Common myeloid progenitor, CD34-positive (primary cell): ENCODE measurements at regions not wholly inside any gene's neighbourhood (a gene's known extent, or its start where the extent isn't known, plus 50 kb on each side); places are given as distances from the start of the nearest gene placed in this dataset.

ENCODE experiments used
- CTCF ChIA-PET: fragments of 350-600 bp; sonication (Branson Sonifier 250); formaldehyde crosslinking; loops from one replicate; lab custom pipeline; 2021; ENCODE audit warnings: antibody characterized with exemption; lab: Charles Lee
- POLR2A ChIA-PET: fragments of 350-600 bp; sonication (Branson Sonifier 250); formaldehyde crosslinking; loops from one replicate; lab custom pipeline; 2021; ENCODE audit warnings: antibody characterized with exemption; lab: Charles Lee
- DNase-seq, 3 donors: peaks; one replicate each; pipeline versions ENCODE4 v3.0.0 to v3.0.0-alpha.2; 2013
- H3K27ac ChIP-seq, 2 experiments: 1 replicate in 1 of 2; 2 replicates in 1 of 2; pipeline ENCODE4 v1.7.0; 2013; ENCODE audit warnings: inconsistent platforms in 2 of 2, low read length in 2 of 2, mild to moderate bottlenecking in 2 of 2, low read depth in 1 of 2, moderate library complexity in 1 of 2; ENCODE audit not compliant: severe bottlenecking in 2 of 2, insufficient read depth in 1 of 2, poor library complexity in 1 of 2
- H3K27me3 ChIP-seq, 5 experiments: replicated peaks in 2 of 5; 1 replicate in 3 of 5; 2 replicates in 2 of 5; pipeline versions ENCODE4 v1.6.1 to v1.7.0; 2013; ENCODE audit warnings: low read length in 4 of 5, mild to moderate bottlenecking in 2 of 5, moderate library complexity in 2 of 5, inconsistent platforms in 1 of 5; ENCODE audit not compliant: insufficient read depth in 5 of 5, control insufficient read depth in 4 of 5
- H3K36me3 ChIP-seq, 4 experiments: 1 replicate in 2 of 4; 2 replicates in 2 of 4; pipeline versions ENCODE4 v1.6.1 to v1.7.0; 2013; ENCODE audit warnings: low read length in 3 of 4, control low read depth in 1 of 4, mild to moderate bottlenecking in 1 of 4; ENCODE audit not compliant: control insufficient read depth in 4 of 4, insufficient read depth in 4 of 4
- H3K4me1 ChIP-seq, 4 experiments: 1 replicate in 3 of 4; 2 replicates in 1 of 4; pipeline versions ENCODE4 v1.6.1 to v1.7.1; 2013; ENCODE audit warnings: low read length in 3 of 4, mild to moderate bottlenecking in 3 of 4, control low read depth in 1 of 4, inconsistent platforms in 1 of 4, moderate library complexity in 1 of 4; ENCODE audit not compliant: control insufficient read depth in 4 of 4, insufficient read depth in 4 of 4; ENCODE audit errors: control extremely low read depth in 1 of 4
- H3K4me3 ChIP-seq, 7 experiments: 1 replicate in 4 of 7; 2 replicates in 3 of 7; pipeline versions ENCODE4 v1.5.1 to v1.7.0; 2013; ENCODE audit warnings: mild to moderate bottlenecking in 7 of 7, low read length in 6 of 7, moderate library complexity in 6 of 7, inconsistent platforms in 2 of 7, low read depth in 2 of 7, control low read depth in 1 of 7; ENCODE audit not compliant: insufficient read depth in 4 of 7, control insufficient read depth in 1 of 7; ENCODE audit errors: extremely low read depth in 1 of 7
- H3K9me3 ChIP-seq, 5 experiments: 1 replicate in 4 of 5; 2 replicates in 1 of 5; pipeline versions ENCODE4 v1.6.1 to v1.7.1; 2013; ENCODE audit warnings: low read length in 4 of 5, mild to moderate bottlenecking in 2 of 5, inconsistent platforms in 1 of 5, low read depth in 1 of 5, moderate library complexity in 1 of 5; ENCODE audit not compliant: control insufficient read depth in 4 of 5, insufficient read depth in 2 of 5; ENCODE audit errors: control extremely low read depth in 1 of 5
- WGBS: methylation state at CpG from one replicate; pipeline ENCODE4 v1.1.5; 2013; ENCODE audit not compliant: insufficient coverage; 5-methylcytosine and 5-hydroxymethylcytosine counted together

DNA sequence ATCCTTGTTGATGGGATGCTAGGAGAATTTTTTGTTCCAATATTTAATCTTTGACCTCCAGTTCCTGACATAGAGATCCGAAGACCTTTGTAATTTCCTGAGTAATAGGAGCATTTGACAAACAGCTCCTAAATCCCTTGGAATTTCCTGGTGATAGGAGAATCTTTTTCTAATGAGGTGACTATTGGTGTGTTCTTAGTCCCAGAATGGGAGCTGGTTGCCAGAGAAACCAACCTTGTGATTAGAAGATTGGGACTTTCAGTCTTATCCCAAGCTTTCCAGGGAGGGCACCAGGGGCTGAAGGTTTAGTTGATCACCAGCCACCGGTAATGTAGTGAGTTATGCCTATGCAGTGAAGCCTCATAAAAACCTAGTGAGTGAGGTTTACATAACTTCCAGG, 170.9 kb downstream of the KDM5D start:
- Histone ChIP-seq H3K27ac (no peak overlapping the region), H3K4me1 (peaks cover 0 to 25% (median 0%) of the 10 kb centered on the region in 4 experiments), H3K4me3 (no peak overlapping the region), H3K36me3 (no peaks in the 10 kb centered on the region), H3K9me3 (no peaks in the 10 kb centered on the region), H3K27me3 (no peaks in the 10 kb centered on the region)
- no CpG with 5 or more reads among the region's 2 CpGs for WGBS
- ChIA-PET CTCF (no interaction called here), POLR2A (no interaction called here)
- no peak for DNase-seq

GRCh38 chrY:19570999-19571398, 173.5 kb downstream of the KDM5D start:
- no CpG with 5 or more reads among the region's 2 CpGs for WGBS
- no peaks in the 10 kb centered on the region for H3K9me3 ChIP-seq
- no peaks in the 10 kb centered on the region for H3K27me3 ChIP-seq
- H3K4me3 ChIP-seq: peak overlapping the region in 1 of 7 experiments; percentile 89
- DNase-seq: no peak
- H3K27ac ChIP-seq: no peak overlapping the region
- H3K36me3 ChIP-seq: no peaks in the 10 kb centered on the region
- ChIA-PET POLR2A (no interaction called here), CTCF (no interaction called here)
- H3K4me1 ChIP-seq: peaks cover 0 to 32% (median 0%) of the 10 kb centered on the region in 4 experiments

- Histone ChIP-seq H3K9me3 (no peaks in the 10 kb centered on the region), H3K27ac (no peak overlapping the region), H3K36me3 (no peaks in the 10 kb centered on the region), H3K4me3 (peak overlapping the region in 3 of 7 experiments; percentile 53 to 89 (median 74)), H3K27me3 (no peaks in the 10 kb centered on the region), H3K4me1 (peaks cover 0 to 32% (median 0%) of the 10 kb centered on the region in 4 experiments)
- CTCF ChIA-PET: no interaction called here
- no CpG with 5 or more reads among the region's 14 CpGs for WGBS
- DNase-seq: no peak
- POLR2A ChIA-PET: interaction anchor here (1.1 kb wide), 1 partner anchor 24 kb away, joined by 8 read pairs; no protein-coding TSS in a partner anchor
Measured at GRCh38 chrY:19567943-19568342, 176.6 kb downstream of the KDM5D start.

- H3K4me3 ChIP-seq: peak overlapping the region in 3 of 7 experiments; percentile 53 to 89 (median 74)
- H3K27ac ChIP-seq: no peak overlapping the region
- ChIA-PET POLR2A (interaction anchor here (0.6 to 1.1 kb wide), 2 partner anchors 24 to 50 kb away, joined by 5 to 8 read pairs; no protein-coding TSS in a partner anchor), CTCF (interaction anchor here (0.6 kb wide), 1 partner anchor 461 kb away, joined by 3 read pairs; no protein-coding TSS in a partner anchor)
- no peaks in the 10 kb centered on the region for H3K36me3 ChIP-seq
- peak in 1 of 3 donors; percentile 94 for DNase-seq
- WGBS: no CpG with 5 or more reads among the region's 53 CpGs
- no peaks in the 10 kb centered on the region for H3K9me3 ChIP-seq
- peaks cover 0 to 32% (median 0%) of the 10 kb centered on the region in 4 experiments for H3K4me1 ChIP-seq
- H3K27me3 ChIP-seq: no peaks in the 10 kb centered on the region
Measured at GRCh38 chrY:19567051-19567921, 177.2 kb downstream of the KDM5D start.

DNA sequence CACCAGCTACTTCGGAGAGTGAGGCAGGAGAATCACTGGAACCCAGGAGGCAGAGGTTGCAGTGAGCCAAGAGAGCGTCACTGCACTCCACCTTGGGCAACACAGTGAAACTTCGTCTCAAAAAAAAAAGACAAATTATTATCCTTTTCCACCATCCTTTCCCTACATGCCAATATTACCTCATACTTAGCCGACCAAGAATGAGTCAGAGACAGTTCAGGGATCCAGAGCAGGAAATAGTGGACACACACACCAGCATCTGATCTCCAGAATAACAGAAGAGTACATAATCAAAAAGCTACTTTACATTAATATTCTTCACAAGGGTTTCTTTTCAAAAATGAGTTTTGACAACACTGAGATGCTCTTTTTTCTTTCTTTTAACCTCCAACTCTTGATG, 185.4 kb downstream of the KDM5D start:
- Histone ChIP-seq H3K27me3 (no peaks in the 10 kb centered on the region), H3K4me3 (no peak overlapping the region), H3K9me3 (no peaks in the 10 kb centered on the region), H3K4me1 (no peaks in the 10 kb centered on the region), H3K27ac (no peak overlapping the region), H3K36me3 (no peaks in the 10 kb centered on the region)
- WGBS: no CpG with 5 or more reads among the region's 4 CpGs
- ChIA-PET CTCF (no interaction called here), POLR2A (no interaction called here)
- DNase-seq: no peak

- WGBS: no CpG with 5 or more reads among the region's 18 CpGs
- H3K27me3 ChIP-seq: no peaks in the 10 kb centered on the region
- no peaks in the 10 kb centered on the region for H3K36me3 ChIP-seq
- H3K9me3 ChIP-seq: no peaks in the 10 kb centered on the region
- no peak for DNase-seq
- no peak overlapping the region for H3K27ac ChIP-seq
- POLR2A ChIA-PET: no interaction called here
- no peak overlapping the region for H3K4me3 ChIP-seq
- no peaks in the 10 kb centered on the region for H3K4me1 ChIP-seq
- CTCF ChIA-PET: no interaction called here
Measured at GRCh38 chrY:19549671-19550466, 194.7 kb downstream of the KDM5D start.
